C4-2B (cell line): ENCODE measurements at regions not wholly inside any gene's neighbourhood (a gene's known extent, or its start where the extent isn't known, plus 50 kb on each side); places are given as distances from the start of the nearest gene placed in this dataset.

Experiments used
- H3K27ac ChIP-seq: fragments of 450-650 bp; 2 replicates; pipeline ENCODE4 v1.5.1; 2017
- ZFX ChIP-seq: fragments of 450-650 bp; IDR thresholded peaks from 2 replicates; pipeline ENCODE4 v1.6.1; 2017
- TF ChIP-seq, protein P1 (sequence below): fragments of 450-650 bp; conservative IDR thresholded peaks from 2 replicates; pipeline ENCODE4 v1.5.1; 2017; ENCODE audit warnings: mild to moderate bottlenecking

DNA sequence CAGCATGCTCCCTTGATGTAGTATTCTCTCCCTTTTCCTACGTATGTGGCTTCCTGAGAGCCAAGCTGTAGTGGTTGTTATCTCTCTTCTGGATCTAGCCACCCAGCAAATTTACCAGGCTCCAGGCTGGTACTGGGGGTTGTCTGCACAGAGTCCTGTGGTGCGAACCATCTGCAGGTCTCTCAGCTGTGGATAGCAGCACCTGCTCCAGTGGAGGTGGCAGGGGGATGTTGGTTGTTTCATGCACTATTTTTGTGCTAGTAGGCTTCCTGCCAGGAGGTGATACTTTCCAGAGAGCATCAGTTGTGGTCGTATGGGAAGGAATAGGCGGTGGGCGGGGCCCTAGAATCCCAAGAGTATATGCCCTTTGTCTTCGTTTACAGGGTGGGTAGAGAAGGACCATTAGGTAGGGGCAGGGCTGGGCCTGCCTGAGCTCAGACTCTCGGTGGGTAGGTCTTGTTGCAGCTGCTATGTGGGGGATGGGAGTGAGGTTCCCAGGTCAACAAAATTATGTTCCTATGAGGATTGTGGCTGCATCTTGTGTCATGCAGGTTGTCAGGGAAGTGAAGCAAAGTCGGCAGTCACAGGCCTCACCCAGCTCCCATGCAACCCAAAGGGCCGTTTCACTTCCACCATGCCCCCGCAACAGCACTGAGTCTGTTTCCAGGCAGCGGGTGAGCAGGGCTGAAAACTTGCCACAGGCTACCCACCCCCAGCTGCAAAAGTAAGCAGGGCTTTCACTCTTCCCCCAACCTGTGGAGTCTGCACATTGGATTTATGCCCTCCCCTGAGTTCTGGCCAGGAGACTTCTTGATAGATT lies 1139.5 kb downstream of the BCL11A start:
- TF ChIP-seq, protein P1, sequence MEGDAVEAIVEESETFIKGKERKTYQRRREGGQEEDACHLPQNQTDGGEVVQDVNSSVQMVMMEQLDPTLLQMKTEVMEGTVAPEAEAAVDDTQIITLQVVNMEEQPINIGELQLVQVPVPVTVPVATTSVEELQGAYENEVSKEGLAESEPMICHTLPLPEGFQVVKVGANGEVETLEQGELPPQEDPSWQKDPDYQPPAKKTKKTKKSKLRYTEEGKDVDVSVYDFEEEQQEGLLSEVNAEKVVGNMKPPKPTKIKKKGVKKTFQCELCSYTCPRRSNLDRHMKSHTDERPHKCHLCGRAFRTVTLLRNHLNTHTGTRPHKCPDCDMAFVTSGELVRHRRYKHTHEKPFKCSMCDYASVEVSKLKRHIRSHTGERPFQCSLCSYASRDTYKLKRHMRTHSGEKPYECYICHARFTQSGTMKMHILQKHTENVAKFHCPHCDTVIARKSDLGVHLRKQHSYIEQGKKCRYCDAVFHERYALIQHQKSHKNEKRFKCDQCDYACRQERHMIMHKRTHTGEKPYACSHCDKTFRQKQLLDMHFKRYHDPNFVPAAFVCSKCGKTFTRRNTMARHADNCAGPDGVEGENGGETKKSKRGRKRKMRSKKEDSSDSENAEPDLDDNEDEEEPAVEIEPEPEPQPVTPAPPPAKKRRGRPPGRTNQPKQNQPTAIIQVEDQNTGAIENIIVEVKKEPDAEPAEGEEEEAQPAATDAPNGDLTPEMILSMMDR = no peak
- no peak for TF ChIP-seq ZFX

DNA sequence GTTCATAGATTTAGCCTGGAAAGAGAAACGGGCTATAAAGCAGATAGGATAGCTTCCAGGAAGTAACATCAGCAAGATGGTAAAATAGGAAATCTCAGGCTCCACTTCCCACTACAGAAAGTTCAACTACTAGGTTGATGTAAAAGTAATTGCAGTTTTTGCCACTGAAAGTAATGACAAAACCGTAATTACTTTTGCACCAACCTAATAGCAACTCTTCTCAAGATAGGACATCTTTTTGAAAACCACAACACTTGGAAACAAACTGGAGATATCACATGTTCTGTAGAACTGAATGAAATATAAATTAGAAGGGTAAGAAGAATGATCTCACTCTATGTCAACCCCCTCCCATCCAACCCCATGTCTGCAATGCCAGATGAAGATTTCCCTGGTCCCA lies 1154.3 kb downstream of the BCL11A start:
- H3K27ac ChIP-seq = no peak overlapping the region

More for the DNA sequence above, 1139.5 kb downstream of the BCL11A start:
- no peak overlapping the region for H3K27ac ChIP-seq

DNA sequence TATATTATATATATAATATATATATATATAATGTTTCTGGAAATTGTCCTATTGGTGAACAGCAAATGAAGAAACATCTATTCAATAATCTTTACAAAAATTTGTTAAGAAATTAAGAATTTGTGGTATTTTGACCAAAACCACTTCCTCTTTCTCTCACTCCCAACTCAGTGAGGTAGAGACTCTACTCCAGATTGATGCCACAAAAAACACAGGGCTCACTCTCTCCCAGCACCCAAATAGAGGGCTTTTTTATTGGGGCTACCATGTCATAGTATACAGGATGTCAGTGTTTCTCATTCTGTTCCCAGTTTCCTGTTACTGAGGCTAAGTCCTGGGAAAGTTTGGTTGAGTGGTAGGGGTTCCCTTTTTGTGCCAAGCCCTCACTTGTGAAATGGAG lies 1155.4 kb downstream of the BCL11A start:
- TF ChIP-seq, protein P1 = no peak
- TF ChIP-seq ZFX = no peak
- no peak overlapping the region for H3K27ac ChIP-seq

More for the DNA sequence above, 1154.3 kb downstream of the BCL11A start:
- TF ChIP-seq, protein P1 = no peak
- no peak for TF ChIP-seq ZFX

DNA sequence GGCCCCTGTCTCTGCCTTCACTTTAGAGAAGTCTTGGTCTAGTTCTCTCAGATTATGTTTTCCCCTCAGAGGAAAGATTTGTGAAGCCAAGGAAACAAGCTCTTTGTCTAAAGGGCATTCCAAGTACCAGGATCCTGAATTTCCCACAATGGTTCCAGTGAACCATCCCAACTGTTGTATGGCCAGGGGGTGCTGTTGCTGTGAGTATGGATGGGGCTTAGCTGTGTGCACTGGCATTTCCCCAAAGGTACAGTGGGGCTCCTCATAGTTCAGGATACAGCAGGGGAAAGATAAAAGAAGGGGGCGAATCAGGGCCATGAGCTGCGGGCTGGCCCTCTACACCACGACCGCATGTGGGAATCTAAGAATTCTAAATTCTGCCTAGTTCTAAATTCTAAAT lies 1154.0 kb upstream of the FANCL start:
- no peak for TF ChIP-seq ZFX
- TF ChIP-seq, protein P1 = no peak
- no peak overlapping the region for H3K27ac ChIP-seq

DNA sequence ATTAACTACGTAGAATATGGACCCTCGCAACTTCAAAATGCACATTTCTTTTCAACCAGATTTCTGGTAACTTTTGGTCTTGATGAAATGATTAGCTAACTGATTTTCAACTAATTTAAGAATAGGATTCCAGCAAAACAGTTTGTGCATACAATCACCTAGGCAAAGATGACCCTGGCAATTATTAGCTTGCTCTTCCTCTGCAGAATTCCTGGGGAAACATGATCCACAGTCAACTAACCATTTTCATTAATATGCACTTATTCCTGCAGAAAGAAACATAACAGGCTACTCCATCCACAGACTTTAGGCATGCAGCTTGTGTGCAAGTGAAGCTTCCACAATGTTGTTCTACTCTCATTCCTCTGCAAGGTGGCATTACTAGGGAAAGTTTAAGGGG lies 1150.8 kb upstream of the FANCL start:
- no peak for TF ChIP-seq ZFX
- TF ChIP-seq, protein P1 = no peak
- H3K27ac ChIP-seq = no peak overlapping the region

DNA sequence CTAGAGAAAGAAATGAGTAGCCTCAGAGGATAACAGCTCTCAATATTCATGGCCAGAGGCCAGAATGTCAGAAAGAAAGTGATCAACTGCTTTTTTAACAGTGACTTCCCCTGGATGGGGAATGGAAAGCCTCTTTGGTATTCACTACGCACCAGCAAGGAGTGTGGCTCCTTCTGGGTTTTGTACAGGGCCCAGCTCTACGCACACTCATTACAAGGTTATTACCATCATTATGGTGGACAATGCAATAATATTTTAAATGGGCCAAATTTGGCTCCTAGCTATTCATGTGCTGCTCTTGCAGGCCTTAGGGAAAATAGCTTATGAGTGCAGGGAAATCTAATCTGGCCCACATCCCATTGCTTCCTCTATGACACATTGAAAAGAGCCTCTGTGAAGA lies 1149.5 kb upstream of the FANCL start:
- H3K27ac ChIP-seq = no peak overlapping the region
- no peak for TF ChIP-seq ZFX
- TF ChIP-seq, protein P1 = no peak

DNA sequence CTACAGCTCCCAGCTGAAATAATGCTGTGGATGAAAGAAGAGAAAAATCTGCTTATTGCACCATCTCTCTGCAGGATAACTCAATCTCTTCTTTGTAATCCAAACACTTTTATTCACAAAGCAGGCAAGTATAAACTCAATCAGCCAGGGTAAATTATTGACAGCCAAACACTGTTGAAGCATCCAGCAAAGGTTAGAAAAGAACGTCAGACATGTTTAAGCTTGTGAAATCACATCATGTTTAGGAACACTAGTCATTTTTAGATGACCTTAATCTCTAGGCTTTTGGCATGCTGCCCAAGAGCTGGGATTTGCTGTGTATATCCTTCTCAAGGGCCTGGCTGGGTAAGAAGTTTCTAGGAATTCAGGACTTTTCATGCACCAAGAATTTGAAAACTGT lies 1148.1 kb upstream of the FANCL start:
- TF ChIP-seq, protein P1 = no peak
- no peak for TF ChIP-seq ZFX
- no peak overlapping the region for H3K27ac ChIP-seq
